GM21526 (cell line): ENCODE measurements at regions not wholly inside any gene's neighbourhood (a gene's known extent, or its start where the extent isn't known, plus 50 kb on each side); places are given as distances from the start of the nearest gene placed in this dataset.

Source experiments
- ATAC-seq: cut with Tn5 transposase; IDR thresholded peaks from one replicate; pipeline ENCODE4 v1.9.1; 2021; ENCODE audit warnings: moderate library complexity; ENCODE audit not compliant: unreplicated experiment, low FRiP score

- ATAC-seq, result no peak
These were observed 77.9 kb upstream of the HSD17B12 start for GRCh38 chr11:43602670-43603069.

- ATAC-seq, result no peak
These were observed 66.3 kb upstream of the HSD17B12 start for GRCh38 chr11:43614214-43614613.

GRCh38 chr11:43619863-43620505 lies 60.6 kb upstream of the HSD17B12 start:
- ATAC-seq, result no peak

GRCh38 chr11:43626798-43627197 lies 53.7 kb upstream of the HSD17B12 start:
- ATAC-seq, result no peak
